ENCODE measurements at regions not wholly inside any gene's neighbourhood (a gene's known extent, or its start where the extent isn't known, plus 50 kb on each side); places are given as distances from the start of the nearest gene placed in this dataset.

- no peak overlapping the region for H3K27ac ChIP-seq
- TF ChIP-seq ZFX (IDR thresholded peaks at IDR 0.05), result no peak
- no peak for TF ChIP-seq CTCF (conservative IDR thresholded peaks at IDR 0.05)
Measured at GRCh38 chr7:41910940-41911600, 208.2 kb upstream of the INHBA start.

GRCh38 chr7:41907444-41907843, 204.6 kb upstream of the INHBA start:
- H3K27ac ChIP-seq, result no peak overlapping the region
- no peak for TF ChIP-seq ZFX (IDR thresholded peaks at IDR 0.05)
- no peak for TF ChIP-seq CTCF (conservative IDR thresholded peaks at IDR 0.05)

- TF ChIP-seq ZFX (IDR thresholded peaks at IDR 0.05) (no peak), CTCF (conservative IDR thresholded peaks at IDR 0.05) (no peak)
- H3K27ac ChIP-seq, result no peak overlapping the region
Measured at GRCh38 chr7:41900532-41900931, 197.6 kb upstream of the INHBA start.

GRCh38 chr7:41899823-41900433, 197.0 kb upstream of the INHBA start:
- H3K27ac ChIP-seq, result no peak overlapping the region
- TF ChIP-seq CTCF (conservative IDR thresholded peaks at IDR 0.05), result no peak
- no peak for TF ChIP-seq ZFX (IDR thresholded peaks at IDR 0.05)

GRCh38 chr7:41893656-41894055, 190.8 kb upstream of the INHBA start:
- no peak for TF ChIP-seq ZFX (IDR thresholded peaks at IDR 0.05)
- no peak for TF ChIP-seq CTCF (conservative IDR thresholded peaks at IDR 0.05)
- H3K27ac ChIP-seq, result no peak overlapping the region

- no peak overlapping the region for H3K27ac ChIP-seq
- TF ChIP-seq ZFX (IDR thresholded peaks at IDR 0.05) (no peak), CTCF (conservative IDR thresholded peaks at IDR 0.05) (peak; percentile 6; the same call in 1 of the 2 replicates)
Measured at GRCh38 chr7:41892356-41893100, 189.6 kb upstream of the INHBA start.

GRCh38 chr7:41891950-41892349, 189.1 kb upstream of the INHBA start:
- TF ChIP-seq CTCF (conservative IDR thresholded peaks at IDR 0.05), result no peak
- TF ChIP-seq ZFX (IDR thresholded peaks at IDR 0.05), result no peak
- no peak overlapping the region for H3K27ac ChIP-seq

All from C4-2B (cell line).